CD14-positive monocyte (primary cell): ENCODE measurements at regions not wholly inside any gene's neighbourhood (a gene's known extent, or its start where the extent isn't known, plus 50 kb on each side); places are given as distances from the start of the nearest gene placed in this dataset.

Source experiments
- DNase-seq, 3 donors: peaks; one replicate each; pipeline ENCODE4 v3.0.0-alpha.2; 2011 to 2022
- H2AFZ ChIP-seq: 2 replicates; pipeline ENCODE4 v1.6.0; 2012; ENCODE audit warnings: mild to moderate bottlenecking, low read depth, low read length, inconsistent platforms; ENCODE audit not compliant: insufficient read depth, poor library complexity, severe bottlenecking
- H3K27ac ChIP-seq, 2 donors: 1 replicate in 1 of 2; 2 replicates in 1 of 2; pipeline ENCODE4 v1.5.1; 2012 to 2013; ENCODE audit warnings: low read length in 2 of 2, control low read depth in 1 of 2, inconsistent platforms in 1 of 2, low read depth in 1 of 2, mild to moderate bottlenecking in 1 of 2
- H3K27me3 ChIP-seq, 2 donors: one replicate each; pipeline versions ENCODE4 v1.6.0 to v1.6.1; 2011 to 2013; ENCODE audit warnings: low read length in 2 of 2; ENCODE audit not compliant: control insufficient read depth in 2 of 2, insufficient read depth in 2 of 2
- H3K36me3 ChIP-seq, 2 donors: replicated peaks in 1 of 2; 1 replicate in 1 of 2; 2 replicates in 1 of 2; pipeline versions ENCODE4 v1.5.1 to v1.6.1; 2012 to 2013; ENCODE audit warnings: low read length in 2 of 2, control low read depth in 1 of 2, inconsistent platforms in 1 of 2, mild to moderate bottlenecking in 1 of 2; ENCODE audit not compliant: insufficient read depth in 2 of 2, control insufficient read depth in 1 of 2
- H3K4me1 ChIP-seq, 2 donors: 1 replicate in 1 of 2; 2 replicates in 1 of 2; pipeline versions ENCODE4 v1.5.1 to v1.6.1; 2012 to 2013; ENCODE audit warnings: low read length in 2 of 2, control low read depth in 1 of 2, inconsistent platforms in 1 of 2, mild to moderate bottlenecking in 1 of 2, moderate library complexity in 1 of 2; ENCODE audit not compliant: insufficient read depth in 2 of 2, control insufficient read depth in 1 of 2
- H3K4me2 ChIP-seq: replicated peaks from 2 replicates; pipeline ENCODE3; 2012; ENCODE audit warnings: low read length, moderate library complexity, mild to moderate bottlenecking; ENCODE audit not compliant: poor library complexity, severe bottlenecking; ENCODE audit errors: extremely low read depth
- H3K4me3 ChIP-seq, 3 experiments: fragments of 200-600 bp in 1 of 3; sonication (generic) in 1 of 3; replicated peaks in 1 of 3; 1 replicate in 2 of 3; 2 replicates in 1 of 3; pipeline ENCODE4 v1.5.1; 2011 to 2013; ENCODE audit warnings: low read length in 3 of 3, mild to moderate bottlenecking in 3 of 3, control low read depth in 2 of 3, low read depth in 2 of 3, inconsistent platforms in 1 of 3, moderate library complexity in 1 of 3
- H3K79me2 ChIP-seq: 2 replicates; pipeline ENCODE4 v1.6.0; 2012; ENCODE audit warnings: mild to moderate bottlenecking, control low read depth, inconsistent platforms, low read length, moderate library complexity; ENCODE audit not compliant: insufficient read depth
- H3K9ac ChIP-seq: 2 replicates; pipeline ENCODE4 v1.6.0; 2017; ENCODE audit warnings: low read length, mild to moderate bottlenecking; ENCODE audit not compliant: insufficient read depth, poor library complexity, severe bottlenecking
- H3K9me3 ChIP-seq, 2 donors: replicated peaks in 1 of 2; 1 replicate in 1 of 2; 2 replicates in 1 of 2; pipeline versions ENCODE4 v1.5.1 to v1.6.1; 2012 to 2013; ENCODE audit warnings: low read length in 2 of 2, control low read depth in 1 of 2; ENCODE audit not compliant: control insufficient read depth in 1 of 2, insufficient read depth in 1 of 2
- H4K20me1 ChIP-seq: 2 replicates; pipeline ENCODE4 v1.6.0; 2012; ENCODE audit warnings: mild to moderate bottlenecking, low read length, control low read depth, moderate library complexity; ENCODE audit not compliant: insufficient read depth
- H3K27ac Mint-ChIP-seq, 7 donors: one replicate each; pipeline ENCODE4 v1.8.0; 2020; ENCODE audit warnings: mild to moderate bottlenecking in 7 of 7, mixed read lengths in 7 of 7, moderate library complexity in 6 of 7, inconsistent platforms in 2 of 7
- H3K27me3 Mint-ChIP-seq, 3 donors: one replicate each; pipeline ENCODE4 v1.8.0; 2021 to 2022; ENCODE audit warnings: low read depth in 3 of 3, mild to moderate bottlenecking in 3 of 3, mixed read lengths in 3 of 3, moderate library complexity in 3 of 3, inconsistent platforms in 1 of 3
- H3K36me3 Mint-ChIP-seq, 2 donors: one replicate each; pipeline ENCODE4 v1.8.0; 2020; ENCODE audit warnings: mixed read lengths in 2 of 2, inconsistent platforms in 1 of 2, mild to moderate bottlenecking in 1 of 2
- H3K4me1 Mint-ChIP-seq: one replicate; pipeline ENCODE4 v1.8.0; 2020; ENCODE audit warnings: mild to moderate bottlenecking, mixed read lengths
- H3K4me3 Mint-ChIP-seq, 2 donors: one replicate each; pipeline ENCODE4 v1.8.0; 2020; ENCODE audit warnings: mild to moderate bottlenecking in 2 of 2, mixed read lengths in 2 of 2, moderate library complexity in 1 of 2
- H3K9me3 Mint-ChIP-seq, 7 donors: one replicate each; pipeline ENCODE4 v1.8.0; 2020 to 2022; ENCODE audit warnings: mixed read lengths in 7 of 7, mild to moderate bottlenecking in 6 of 7, moderate library complexity in 6 of 7, inconsistent platforms in 2 of 7
- CTCF ChIP-seq: fragments of 200-600 bp; IDR thresholded peaks from one replicate; pipeline ENCODE4 v1.8.0; 2022; ENCODE audit warnings: antibody characterized with exemption, mild to moderate bottlenecking
- WGBS: methylation state at CpG from one replicate; pipeline ENCODE4 v1.1.5; 2013; ENCODE audit warnings: missing lambda C conversion rate; ENCODE audit not compliant: insufficient coverage; 5-methylcytosine and 5-hydroxymethylcytosine counted together
- intact Hi-C, 2 donors: fragments of 100-400 bp; cut with micrococcal nuclease; formaldehyde crosslinking; loops; one replicate each; pipeline versions ENCODE4 v1.15.0 to v1.15.1; 2023

- H4K20me1 ChIP-seq: no peaks in the 10 kb centered on the region
- no CpG with 5 or more reads among the region's 2 CpGs for WGBS
- no peak overlapping the region for H2AFZ ChIP-seq
- H3K27me3 Mint-ChIP-seq: peaks cover 0 to 2% (median 1%) of the 10 kb centered on the region in 3 donors
- TF ChIP-seq CTCF: no peak
- no peaks in the 10 kb centered on the region for H3K9me3 ChIP-seq
- intact Hi-C loops: no loop called here
- H3K9me3 Mint-ChIP-seq: peaks cover 0 to 6% (median 2%) of the 10 kb centered on the region in 7 donors
- H3K79me2 ChIP-seq: no peaks in the 10 kb centered on the region
- no peaks in the 10 kb centered on the region for H3K4me1 ChIP-seq
- no peak overlapping the region for H3K27ac ChIP-seq
- H3K36me3 ChIP-seq: no peaks in the 10 kb centered on the region
- H3K4me1 Mint-ChIP-seq: peaks cover 3% of the 10 kb centered on the region
- H3K9ac ChIP-seq: no peak overlapping the region
- no peak overlapping the region for H3K4me2 ChIP-seq
- no peak overlapping the region for H3K4me3 ChIP-seq
- no peak overlapping the region for H3K27ac Mint-ChIP-seq
- no peak for DNase-seq
- no peak overlapping the region for H3K4me3 Mint-ChIP-seq
- H3K27me3 ChIP-seq: no peaks in the 10 kb centered on the region
- no peaks in the 10 kb centered on the region for H3K36me3 Mint-ChIP-seq
These were observed 811.1 kb downstream of the DIAPH3 start for GRCh38 chr13:59352600-59352999.

- no peak overlapping the region for H3K4me2 ChIP-seq
- Mint-ChIP-seq H3K27ac (peak overlapping the region in 1 of 7 donors; percentile 3), H3K4me3 (no peak overlapping the region), H3K9me3 (peaks cover 0 to 8% (median 2%) of the 10 kb centered on the region in 7 donors), H3K4me1 (peaks cover 3% of the 10 kb centered on the region), H3K27me3 (peaks cover 0 to 5% (median 0%) of the 10 kb centered on the region in 3 donors), H3K36me3 (no peaks in the 10 kb centered on the region)
- H3K27ac ChIP-seq: no peak overlapping the region
- no peaks in the 10 kb centered on the region for H3K36me3 ChIP-seq
- no peaks in the 10 kb centered on the region for H3K79me2 ChIP-seq
- DNase-seq: no peak
- no peak overlapping the region for H3K9ac ChIP-seq
- no peaks in the 10 kb centered on the region for H3K27me3 ChIP-seq
- peaks cover under 1% of the 10 kb centered on the region in 2 donors for H3K4me1 ChIP-seq
- H3K9me3 ChIP-seq: no peaks in the 10 kb centered on the region
- intact Hi-C loops: no loop called here
- no peak for TF ChIP-seq CTCF
- H3K4me3 ChIP-seq: no peak overlapping the region
- H2AFZ ChIP-seq: no peak overlapping the region
- no peaks in the 10 kb centered on the region for H4K20me1 ChIP-seq
- WGBS: 100% methylated on average over 1 of the region's 3 CpGs
These were observed 808.9 kb downstream of the DIAPH3 start for GRCh38 chr13:59354665-59355369.
